ENCODE measurements at regions not wholly inside any gene's neighbourhood (a gene's known extent, or its start where the extent isn't known, plus 50 kb on each side); places are given as distances from the start of the nearest gene placed in this dataset.

- no CpG with 5 or more reads among the region's 1 CpG for WGBS (ENCODE audit: insufficient coverage)
- Mint-ChIP-seq H3K27ac (no peak overlapping the region), H3K4me1 (no peaks in the 10 kb centered on the region), H3K4me3 (no peak overlapping the region), H3K9me3 (peaks cover 0 to 6% (median 0%) of the 10 kb centered on the region in 7 donors), H3K36me3 (no peaks in the 10 kb centered on the region), H3K27me3 (ENCODE audit: low read depth in 3 of 3) (no peaks in the 10 kb centered on the region)
- H2AFZ ChIP-seq (ENCODE audit: insufficient read depth, low read depth, low read length, poor library complexity, severe bottlenecking): no peak overlapping the region
- H3K79me2 ChIP-seq (ENCODE audit: insufficient read depth, low read length): no peaks in the 10 kb centered on the region
- no peaks in the 10 kb centered on the region for H3K9me3 ChIP-seq (replicated peaks in 1 of 2; ENCODE audit: control insufficient read depth in 1 of 2, insufficient read depth in 1 of 2, low read length in 2 of 2)
- no peak for DNase-seq
- intact Hi-C loops (cut with micrococcal nuclease): no loop called here
- no peak overlapping the region for H3K4me2 ChIP-seq (replicated peaks; ENCODE audit: extremely low read depth, low read length, poor library complexity, severe bottlenecking)
- H3K27me3 ChIP-seq (ENCODE audit: control insufficient read depth in 2 of 2, insufficient read depth in 2 of 2, low read length in 2 of 2): no peaks in the 10 kb centered on the region
- no peak for TF ChIP-seq CTCF (IDR thresholded peaks at IDR 0.05)
- no peaks in the 10 kb centered on the region for H3K36me3 ChIP-seq (replicated peaks in 1 of 2; ENCODE audit: control insufficient read depth in 1 of 2, insufficient read depth in 2 of 2, low read length in 2 of 2)
- H3K4me3 ChIP-seq (replicated peaks in 1 of 3; ENCODE audit: low read depth in 2 of 3, low read length in 3 of 3): no peak overlapping the region
- no peak overlapping the region for H3K9ac ChIP-seq (ENCODE audit: insufficient read depth, low read length, poor library complexity, severe bottlenecking)
- H3K27ac ChIP-seq (ENCODE audit: low read depth in 1 of 2, low read length in 2 of 2): no peak overlapping the region
- H4K20me1 ChIP-seq (ENCODE audit: insufficient read depth, low read length): no peaks in the 10 kb centered on the region
- H3K4me1 ChIP-seq (ENCODE audit: control insufficient read depth in 1 of 2, insufficient read depth in 2 of 2, low read length in 2 of 2): no peaks in the 10 kb centered on the region
These were observed 82.0 kb upstream of the RGS1 start for GRCh38 chr1:192493584-192493983.

- peaks cover 8 to 10% of the 10 kb centered on the region in 2 donors for H3K9me3 ChIP-seq (replicated peaks in 1 of 2; ENCODE audit: control insufficient read depth in 1 of 2, insufficient read depth in 1 of 2, low read length in 2 of 2)
- H3K9me3 Mint-ChIP-seq: peaks cover 6 to 12% (median 8%) of the 10 kb centered on the region in 7 donors
- no peak for TF ChIP-seq CTCF (IDR thresholded peaks at IDR 0.05)
- H3K79me2 ChIP-seq (ENCODE audit: insufficient read depth, low read length): no peaks in the 10 kb centered on the region
- no peak overlapping the region for H3K4me3 Mint-ChIP-seq
- no peak overlapping the region for H3K4me3 ChIP-seq (replicated peaks in 1 of 3; ENCODE audit: low read depth in 2 of 3, low read length in 3 of 3)
- no peaks in the 10 kb centered on the region for H3K36me3 ChIP-seq (replicated peaks in 1 of 2; ENCODE audit: control insufficient read depth in 1 of 2, insufficient read depth in 2 of 2, low read length in 2 of 2)
- no CpG with 5 or more reads among the region's 3 CpGs for WGBS (ENCODE audit: insufficient coverage)
- intact Hi-C loops (cut with micrococcal nuclease): no loop called here
- H3K4me1 Mint-ChIP-seq: no peaks in the 10 kb centered on the region
- DNase-seq: no peak
- H3K27ac Mint-ChIP-seq: no peak overlapping the region
- H2AFZ ChIP-seq (ENCODE audit: insufficient read depth, low read depth, low read length, poor library complexity, severe bottlenecking): no peak overlapping the region
- no peak overlapping the region for H3K27ac ChIP-seq (ENCODE audit: low read depth in 1 of 2, low read length in 2 of 2)
- H3K27me3 Mint-ChIP-seq (ENCODE audit: low read depth in 3 of 3): no peaks in the 10 kb centered on the region
- H3K9ac ChIP-seq (ENCODE audit: insufficient read depth, low read length, poor library complexity, severe bottlenecking): no peak overlapping the region
- no peaks in the 10 kb centered on the region for H3K36me3 Mint-ChIP-seq
- H3K4me2 ChIP-seq (replicated peaks; ENCODE audit: extremely low read depth, low read length, poor library complexity, severe bottlenecking): no peak overlapping the region
- H3K4me1 ChIP-seq (ENCODE audit: control insufficient read depth in 1 of 2, insufficient read depth in 2 of 2, low read length in 2 of 2): no peaks in the 10 kb centered on the region
- H3K27me3 ChIP-seq (ENCODE audit: control insufficient read depth in 2 of 2, insufficient read depth in 2 of 2, low read length in 2 of 2): no peaks in the 10 kb centered on the region
- no peaks in the 10 kb centered on the region for H4K20me1 ChIP-seq (ENCODE audit: insufficient read depth, low read length)
These were observed 79.1 kb upstream of the RGS1 start for GRCh38 chr1:192496369-192497056.

Measured in CD14-positive monocyte (primary cell).